ENCODE measurements at regions not wholly inside any gene's neighbourhood (a gene's known extent, or its start where the extent isn't known, plus 50 kb on each side); places are given as distances from the start of the nearest gene placed in this dataset.

GRCh38 chr7:47183862-47184590, 397.9 kb downstream of the TNS3 start:
- peaks cover 10% of the 10 kb centered on the region for H3K4me1 Mint-ChIP-seq
- Histone ChIP-seq H3K9me2 (ENCODE audit: insufficient read depth) (no peaks in the 10 kb centered on the region; the same call in 1 of the 2 replicates), H3K27ac (ENCODE audit: low read depth) (no peak overlapping the region), H3K4me2 (no peak overlapping the region), H4K20me1 (replicated peaks; ENCODE audit: insufficient read depth) (no peaks in the 10 kb centered on the region), H3F3A (replicated peaks; ENCODE audit: low read depth) (no peaks in the 10 kb centered on the region), H3K79me2 (replicated peaks; ENCODE audit: insufficient read depth) (no peaks in the 10 kb centered on the region), H3K27me3 (ENCODE audit: insufficient read depth) (no peaks in the 10 kb centered on the region), H2AFZ (no peak overlapping the region), H3K4me3 (no peak overlapping the region), H3K36me3 (ENCODE audit: insufficient read depth) (no peaks in the 10 kb centered on the region), H3K4me1 (ENCODE audit: insufficient read depth) (no peaks in the 10 kb centered on the region)
- no peak for TF ChIP-seq STAT1 (IDR thresholded peaks at IDR 0.05; ENCODE audit: unreplicated experiment)
- TF ChIP-seq ZNF462 (CRISPR knock-in tag; IDR thresholded peaks at IDR 0.05) = no peak
- no peak for TF ChIP-seq EZH2 (IDR thresholded peaks at IDR 0.05; ENCODE audit: low read depth, unreplicated experiment)
- no peak for TF ChIP-seq EZH2phosphoT487 (IDR thresholded peaks at IDR 0.05; ENCODE audit: unreplicated experiment)
- no peak for TF ChIP-seq POLR2AphosphoS5 (IDR thresholded peaks at IDR 0.05; ENCODE audit: low read depth)
- TF ChIP-seq CTCF (conservative IDR thresholded peaks at IDR 0.05; ENCODE audit: low read depth in 2 of 2) = no peak
- TF ChIP-seq JUNB (IDR thresholded peaks at IDR 0.05; ENCODE audit: unreplicated experiment) = no peak
- no peak for TF ChIP-seq ZNF331 (CRISPR knock-in tag; IDR thresholded peaks at IDR 0.05; ENCODE audit: low read depth)
- no peak for ATAC-seq
- no peak overlapping the region for H3K27ac Mint-ChIP-seq
- H3K4me3 Mint-ChIP-seq = no peak overlapping the region
- H3K36me3 Mint-ChIP-seq (ENCODE audit: low read depth) = no peaks in the 10 kb centered on the region; the same call in 2 of the 3 replicates
- H3K9me3 Mint-ChIP-seq = no peaks in the 10 kb centered on the region; the same call in 2 of the 3 replicates
- H3K27me3 Mint-ChIP-seq (ENCODE audit: insufficient read depth, low read depth, poor library complexity) = peaks cover 4% of the 10 kb centered on the region
- no peak for DNase-seq (ENCODE audit: low spot score)
